ENCODE measurements at regions not wholly inside any gene's neighbourhood (a gene's known extent, or its start where the extent isn't known, plus 50 kb on each side); places are given as distances from the start of the nearest gene placed in this dataset.
A peak's percentile ranks its signal among the peaks of the same experiment; 100 is the strongest.
"Not testable (repeated sequence)": the region's sequence is repeated elsewhere in the genome, so short reads cannot be mapped to it uniquely, and the experiment has no call there.

DNA sequence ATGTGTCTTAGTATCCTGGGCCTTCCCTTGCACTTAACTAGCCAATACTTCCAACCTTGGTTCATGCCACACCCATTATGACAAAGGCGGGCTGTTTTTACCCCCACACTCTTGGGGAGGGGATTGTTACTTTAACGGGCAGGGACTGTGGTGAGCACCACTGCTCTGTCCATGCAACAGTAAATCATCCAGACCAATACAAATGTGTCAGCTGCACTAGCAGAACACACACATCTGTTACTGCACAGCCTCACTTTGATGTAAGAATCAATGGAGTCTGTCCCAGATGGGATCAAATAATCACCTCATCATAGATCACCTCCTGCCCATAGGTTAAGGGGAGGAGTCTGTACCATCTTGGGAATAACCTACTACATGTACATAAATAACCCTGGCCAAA lies 58.1 kb downstream of the NPAP1 start:
- no peak for DNase-seq

DNA sequence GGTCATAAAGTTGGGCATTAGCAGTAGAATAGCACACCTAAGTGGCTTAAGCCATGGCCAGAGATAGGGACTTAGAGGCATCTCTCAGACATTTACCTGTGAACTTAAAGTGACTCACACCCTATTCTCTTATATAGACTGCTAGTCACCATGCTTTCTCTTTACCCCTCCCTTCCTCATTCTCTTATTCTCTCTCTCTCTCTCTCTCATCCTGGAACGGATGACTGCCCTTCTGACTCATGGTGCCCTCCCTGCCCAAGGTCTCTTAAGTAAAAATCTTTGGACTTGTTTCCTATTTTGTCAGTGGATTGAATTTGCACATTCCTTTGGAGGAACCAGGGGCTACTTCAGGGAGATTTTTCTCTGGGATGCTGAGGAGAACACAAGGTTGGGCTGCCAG lies 58.8 kb downstream of the NPAP1 start:
- no peak for DNase-seq

DNA sequence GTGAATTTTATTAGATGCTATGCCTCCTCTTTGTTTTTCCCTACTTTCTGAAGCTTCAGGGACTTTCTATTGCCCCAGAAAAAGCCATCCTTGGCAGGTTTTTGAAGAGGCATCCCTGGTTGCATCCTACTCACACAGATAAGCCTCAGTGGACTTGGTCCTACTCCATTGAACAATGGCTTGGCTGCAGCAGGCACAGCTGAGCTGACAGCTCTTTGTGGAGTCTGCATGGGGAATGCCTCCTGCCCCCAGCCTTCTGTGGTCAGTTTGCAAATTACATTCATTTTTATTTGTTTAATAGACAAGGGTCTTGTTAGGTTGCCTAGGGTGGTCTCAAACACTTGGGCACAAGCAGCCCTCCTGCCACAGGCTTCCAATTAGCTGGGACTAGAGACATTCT lies 69.7 kb downstream of the NPAP1 start:
- no peak for DNase-seq

- no peak for DNase-seq
These were observed 70.5 kb downstream of the NPAP1 start for GRCh38 chr15:24746094-24746493.

GRCh38 chr15:24747376-24747775 lies 71.8 kb downstream of the NPAP1 start:
- no peak for DNase-seq

- DNase-seq: no peak
These were observed 73.4 kb downstream of the NPAP1 start for GRCh38 chr15:24748812-24749439.

DNA sequence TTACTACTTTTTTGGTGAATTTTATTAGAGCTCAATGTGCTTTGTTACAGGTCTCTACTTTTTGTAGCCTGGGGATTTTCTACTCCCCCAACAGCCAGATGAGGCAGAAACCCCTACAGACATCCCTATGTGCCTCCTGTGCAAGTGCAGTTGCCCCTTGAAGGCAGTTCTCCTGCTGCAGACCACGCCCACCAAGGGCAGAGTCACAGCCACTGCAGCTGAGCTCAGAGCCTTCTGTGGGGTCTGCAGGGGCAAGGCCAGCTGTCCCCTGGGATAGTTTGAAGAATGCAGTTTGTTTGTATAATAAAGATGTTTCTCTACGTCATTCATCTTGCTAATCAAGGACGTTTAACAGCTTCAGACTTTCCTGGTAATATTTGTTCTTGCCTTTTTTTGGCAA lies 76.8 kb downstream of the NPAP1 start:
- DNase-seq: no peak

DNA sequence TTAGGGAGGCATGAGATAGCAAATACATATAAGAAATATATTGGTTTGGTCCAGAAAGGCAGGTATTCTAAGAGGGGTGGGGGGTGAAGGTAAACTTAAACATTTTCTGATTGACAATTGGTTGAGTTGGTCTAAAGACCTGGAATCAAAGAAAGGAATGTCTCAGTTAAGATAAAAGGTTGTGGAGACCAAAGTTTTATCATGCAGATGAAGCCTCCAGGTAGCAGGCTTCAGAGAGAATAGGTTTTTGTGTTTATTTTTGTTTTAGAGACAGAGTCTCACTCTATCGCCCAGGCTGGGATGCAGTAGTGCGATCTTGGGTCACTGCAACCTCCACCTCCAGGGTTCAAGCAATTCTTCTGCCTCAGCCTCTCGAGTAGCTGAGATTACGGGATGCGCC lies 80.5 kb downstream of the NPAP1 start:
- DNase-seq: no peak

DNA sequence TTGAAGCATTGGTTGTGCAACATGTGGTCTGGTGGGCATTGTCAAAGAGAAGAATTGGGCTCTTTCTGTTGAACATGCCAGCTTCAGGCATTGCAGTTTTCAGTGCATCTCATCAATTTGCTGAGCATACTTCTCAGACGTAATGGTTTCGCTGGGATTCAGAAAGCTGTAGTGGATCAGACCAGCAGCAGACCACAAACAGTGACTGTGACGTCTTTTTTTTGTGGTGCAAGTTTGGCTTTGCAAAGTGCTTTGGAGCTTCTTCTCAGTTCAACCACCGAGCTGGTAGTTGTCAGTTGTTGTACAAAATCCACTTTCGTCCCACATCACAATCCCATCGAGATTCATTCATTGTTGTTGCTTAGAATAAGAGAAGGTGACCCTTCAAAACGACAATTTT lies 84.5 kb downstream of the NPAP1 start:
- no peak for DNase-seq

GRCh38 chr15:24761704-24762302 lies 86.2 kb downstream of the NPAP1 start:
- no peak for DNase-seq

DNA sequence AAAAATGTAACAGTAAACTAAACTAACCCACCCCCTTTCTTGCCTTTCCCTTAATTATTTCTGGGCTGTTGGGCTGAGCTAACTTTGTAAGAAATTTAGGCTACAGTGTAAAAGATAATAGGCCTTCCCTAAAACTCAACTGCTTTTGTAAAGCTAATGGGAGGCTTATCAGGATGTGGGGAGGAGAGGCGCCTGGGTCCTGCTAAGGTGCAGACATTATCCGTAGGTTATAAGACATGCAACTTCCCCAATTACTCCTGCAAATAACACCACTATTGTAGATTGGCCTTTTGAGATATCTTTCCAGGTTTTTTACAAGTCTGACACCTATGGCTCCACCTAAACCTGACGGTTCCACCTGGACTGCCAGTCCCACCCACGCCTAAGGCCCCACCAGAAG lies 88.3 kb downstream of the NPAP1 start:
- no peak for DNase-seq

GRCh38 chr15:24764375-24765171 lies 89.0 kb downstream of the NPAP1 start:
- DNase-seq: no peak

- no peak for DNase-seq
These were observed 91.0 kb downstream of the NPAP1 start for GRCh38 chr15:24766511-24767133.

GRCh38 chr15:24772266-24772665 lies 96.7 kb downstream of the NPAP1 start:
- DNase-seq: no peak

DNA sequence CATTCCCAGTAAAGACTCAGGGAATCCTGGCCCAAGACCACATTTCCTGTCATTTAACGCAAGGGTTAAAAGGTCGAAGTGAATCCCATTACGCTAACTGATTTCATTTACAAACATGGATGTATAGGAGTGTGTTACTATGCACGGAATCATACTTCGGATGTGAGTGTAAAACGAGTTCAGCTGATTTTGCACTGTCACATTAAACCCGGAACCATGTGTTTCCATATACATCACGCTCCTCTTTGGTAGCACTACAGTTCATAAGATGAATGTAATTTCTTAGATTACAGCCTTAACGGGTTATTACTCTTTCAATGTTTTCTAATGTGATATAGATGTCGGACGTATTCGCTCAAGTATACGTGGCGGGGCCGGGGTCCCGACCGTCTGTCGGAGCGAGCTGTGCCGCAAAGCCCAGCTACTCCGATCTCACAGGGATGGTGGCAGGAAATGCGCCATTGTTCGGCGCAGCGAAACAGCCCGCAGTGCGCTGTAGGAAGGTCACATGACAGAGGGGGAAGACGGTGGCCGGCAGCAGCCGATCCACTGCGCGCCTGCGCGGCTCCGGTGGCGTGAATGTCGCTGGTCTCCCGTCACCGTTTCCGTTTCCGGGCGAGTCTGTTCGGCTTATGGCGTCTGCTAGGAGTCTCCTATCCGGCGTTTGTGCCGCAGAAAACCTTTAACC lies 97.3 kb downstream of the NPAP1 start:
- DNase-seq: peak; percentile 44

DNA sequence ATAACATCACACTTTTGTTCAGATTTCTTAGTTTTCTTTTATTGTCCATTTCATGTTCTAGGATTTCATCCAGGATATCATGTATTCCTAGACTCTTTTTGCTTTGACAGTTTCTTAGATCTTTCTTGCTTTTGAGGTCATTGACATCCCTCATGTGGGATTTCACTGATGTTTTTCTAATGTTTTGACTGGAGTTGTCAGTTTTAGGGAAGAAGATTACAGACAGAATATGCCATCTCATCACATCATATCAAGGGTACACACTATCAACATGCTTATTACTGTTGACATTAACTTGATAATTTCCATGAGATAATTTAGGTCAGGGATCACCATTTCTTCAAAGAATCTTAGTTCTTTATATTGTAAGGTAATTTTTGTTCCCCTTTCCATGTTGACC lies 101.7 kb downstream of the NPAP1 start:
- no peak for DNase-seq

- DNase-seq: no peak
These were observed 108.9 kb downstream of the NPAP1 start for GRCh38 chr15:24784506-24784905.

- no peak for DNase-seq
These were observed 110.8 kb downstream of the NPAP1 start for GRCh38 chr15:24786347-24786746.

DNA sequence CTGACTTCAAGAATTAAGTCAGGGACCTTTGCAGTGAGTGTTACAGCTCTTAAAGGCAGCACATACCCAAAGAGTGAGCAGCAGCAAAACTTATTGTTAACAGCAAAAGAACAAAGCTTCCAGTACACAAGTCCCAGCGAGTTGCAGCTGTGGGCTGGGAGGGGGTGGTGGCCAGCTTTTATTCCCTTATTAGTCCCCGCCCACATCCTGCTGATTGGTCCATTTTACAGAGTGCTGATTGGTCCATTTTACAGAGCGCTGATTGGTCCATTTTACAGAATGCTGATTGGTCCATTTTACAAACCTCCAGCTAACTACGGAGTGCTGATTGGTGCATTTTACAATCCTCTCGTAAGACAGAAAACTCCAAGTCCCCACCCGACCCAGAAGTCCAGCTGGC lies 127.0 kb downstream of the NPAP1 start:
- DNase-seq: not testable (repeated sequence)

DNA sequence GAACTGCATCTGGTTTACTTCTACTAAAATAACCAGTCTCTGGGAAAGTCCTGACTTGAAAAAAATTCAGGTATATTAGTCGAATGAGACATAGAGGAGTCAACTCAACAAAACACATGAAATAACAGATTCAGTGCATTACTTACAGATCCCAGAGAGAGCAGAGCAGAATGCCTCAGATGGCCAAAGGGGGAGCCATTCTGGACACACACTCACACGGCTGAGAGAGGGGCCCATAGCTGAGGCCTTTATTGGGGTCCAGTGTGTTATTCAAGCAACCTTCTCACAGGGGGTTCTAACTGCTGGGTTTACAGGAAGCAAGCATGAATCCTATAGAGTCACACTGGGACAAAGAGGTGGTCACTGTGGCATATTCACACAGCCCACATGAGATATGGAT lies 135.1 kb upstream of the SNRPN start:
- no peak for DNase-seq

DNA sequence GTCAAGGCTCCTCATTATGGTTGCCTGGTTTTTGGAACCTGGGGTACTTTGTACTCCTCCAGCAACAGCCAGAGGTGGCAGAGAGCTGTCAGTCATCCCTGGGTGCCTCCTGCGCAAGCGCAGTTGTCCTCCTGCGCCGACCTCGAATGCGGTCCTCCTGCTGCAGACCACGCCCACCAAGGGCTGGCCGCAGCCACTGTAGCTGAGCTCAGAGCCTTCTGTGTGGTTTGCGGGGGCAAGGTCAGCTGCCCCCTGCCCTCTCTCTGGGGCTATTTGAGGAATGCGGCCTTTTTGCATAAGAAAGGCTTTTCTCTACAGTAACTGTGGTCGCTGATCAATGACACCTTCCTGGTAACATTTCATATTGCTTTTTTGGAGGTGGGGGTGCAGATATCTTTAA lies 131.3 kb upstream of the SNRPN start:
- DNase-seq: no peak

DNA sequence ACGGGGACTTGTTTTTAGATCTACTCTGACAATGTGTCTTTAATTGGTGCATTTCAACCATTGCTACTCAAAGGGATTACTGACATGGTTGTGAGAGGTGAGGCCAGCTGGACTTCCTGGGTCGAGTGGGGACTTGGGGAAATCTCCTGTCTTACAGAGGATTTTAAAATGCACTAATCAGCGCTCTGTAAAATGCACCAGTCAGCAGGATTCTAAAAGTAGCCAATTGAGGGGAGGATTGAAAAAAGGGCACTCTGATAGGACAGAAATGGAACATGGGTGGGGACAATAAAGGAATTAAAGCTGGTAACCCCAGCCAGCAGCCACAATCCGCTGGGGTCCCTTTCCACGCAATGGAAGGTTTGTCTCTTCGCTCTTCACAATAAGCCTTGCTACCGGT lies 122.5 kb upstream of the SNRPN start:
- DNase-seq: no peak

DNA sequence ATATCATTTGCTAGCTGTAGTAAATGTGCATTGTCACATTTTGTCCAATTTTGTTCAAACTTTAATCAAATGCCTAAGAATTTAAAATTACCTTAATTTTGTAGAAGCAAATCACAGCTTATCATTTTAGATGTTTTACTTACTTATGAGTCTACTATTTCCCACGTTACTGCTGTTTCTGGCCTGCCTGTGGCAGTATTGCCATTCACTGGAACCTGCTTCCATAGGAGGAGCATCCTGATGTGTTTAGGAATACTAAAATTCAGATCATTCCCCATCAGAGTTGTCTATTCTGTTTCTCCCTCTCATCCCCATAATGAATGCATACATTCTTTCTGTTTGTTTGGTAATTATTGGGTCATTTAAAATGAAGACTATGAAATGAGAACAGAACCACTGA lies 119.5 kb upstream of the SNRPN start:
- no peak for DNase-seq
